ENCODE measurements at regions not wholly inside any gene's neighbourhood (a gene's known extent, or its start where the extent isn't known, plus 50 kb on each side); places are given as distances from the start of the nearest gene placed in this dataset.

GRCh38 chr13:30034458-30034795 lies 184.0 kb upstream of the UBL3 start:
- 84% methylated on average over 3 of the region's 3 CpGs; no CpG with 5 or more reads in 1 of the 2 experiments for WGBS, 2 experiments (ENCODE audit: extremely low coverage in 1 of 2, insufficient coverage in 1 of 2, insufficient read length in 1 of 2, insufficient replicate concordance in 2 of 2, low coverage in 1 of 2, low lambda C conversion rate in 2 of 2, missing lambda C conversion rate in 1 of 2)
- Histone ChIP-seq H3K27ac (ENCODE audit: low read depth, low read length) (no peak overlapping the region; the same call in 1 of the 2 replicates), H3K4me3 (ENCODE audit: extremely low read depth in 1 of 4, insufficient read depth in 2 of 4, low read depth in 3 of 4, low read length in 4 of 4) (no peak overlapping the region)

More at GRCh38 chr13:30034458-30034795, 184.0 kb upstream of the UBL3 start:
- Histone ChIP-seq H2BK12ac (ENCODE audit: low read depth, low read length) (no peak overlapping the region), H2BK5ac (ENCODE audit: low read depth, low read length) (no peak overlapping the region), H3K23me2 (ENCODE audit: low read depth, low read length) (no peaks in the 10 kb centered on the region; the same call in 1 of the 2 replicates), H3K4ac (replicated peaks; ENCODE audit: insufficient read length, low read depth, low read length) (no peak overlapping the region), H3K4me1 (replicated peaks in 1 of 4; ENCODE audit: control insufficient read depth in 3 of 4, insufficient read depth in 4 of 4, low read length in 3 of 4) (peaks cover 0 to 7% (median 5%) of the 10 kb centered on the region in 4 experiments; a peak in 3 of 7 replicates), H4K5ac (ENCODE audit: insufficient read length, low read depth, low read length) (no peak overlapping the region), H2BK120ac (replicated peaks; ENCODE audit: low read depth, low read length) (no peak overlapping the region), H4K8ac (ENCODE audit: extremely low read depth, insufficient read depth, low read length) (no peak overlapping the region), H2BK20ac (ENCODE audit: low read length) (no peak overlapping the region), H2AFZ (ENCODE audit: low read length) (no peak overlapping the region), H3K36me3 (ENCODE audit: control insufficient read depth in 2 of 4, insufficient read depth in 4 of 4, low read length in 3 of 4) (no peaks in the 10 kb centered on the region), H3K18ac (ENCODE audit: extremely low read depth, low read length) (no peak overlapping the region), H3K79me1 (ENCODE audit: low read depth, low read length) (0 out of 2 replicates have a peak, but pooled peaks cover 2% of the 10 kb centered on the region), H3K56ac (replicated peaks; ENCODE audit: insufficient read length, low read depth, low read length) (no peak overlapping the region), H3K4me2 (ENCODE audit: insufficient read depth in 1 of 2, low read depth in 2 of 2, low read length in 2 of 2) (no peak overlapping the region), H2BK15ac (ENCODE audit: low read length) (no peak overlapping the region), H2AK5ac (ENCODE audit: low read depth, low read length) (no peak overlapping the region), H4K91ac (replicated peaks; ENCODE audit: insufficient read length, low read length) (no peak overlapping the region), H3K23ac (ENCODE audit: insufficient read length) (no peak overlapping the region), H3K27me3 (replicated peaks in 1 of 4; ENCODE audit: control insufficient read depth in 3 of 4, extremely low read depth in 1 of 4, insufficient read depth in 3 of 4, low read length in 3 of 4) (no peaks in the 10 kb centered on the region), H3K14ac (ENCODE audit: insufficient read length) (no peak overlapping the region), H3K9ac (replicated peaks in 1 of 4; ENCODE audit: extremely low read depth in 1 of 4, low read depth in 3 of 4, low read length in 3 of 4) (no peak overlapping the region), H4K20me1 (replicated peaks in 1 of 2; ENCODE audit: control insufficient read depth in 1 of 2, insufficient read depth in 2 of 2, low read length in 2 of 2) (no peaks in the 10 kb centered on the region), H3K9me3 (ENCODE audit: insufficient read depth in 2 of 2, low read depth in 1 of 2, low read length in 1 of 2) (no peaks in the 10 kb centered on the region), H3K79me2 (ENCODE audit: control insufficient read depth in 1 of 2, insufficient read depth in 2 of 2, low read length in 2 of 2) (no peaks in the 10 kb centered on the region; a peak in 1 of 4 replicates)
- CTCF ChIA-PET (ENCODE audit: partially characterized antibody): interaction anchor here (1.1 to 1.5 kb wide), 4 partner anchors 13 to 77 kb away, joined by 3 to 4 read pairs (median 3); no protein-coding TSS in a partner anchor
- TF ChIP-seq SRF (IDR thresholded peaks at IDR 0.05; ENCODE audit: low read depth, low read length) (no peak), POU5F1 (IDR thresholded peaks at IDR 0.05; ENCODE audit: low read depth, low read length) (no peak)
- POLR2A ChIA-PET (ENCODE audit: partially characterized antibody): interaction anchor here (0.8 kb wide), 1 partner anchor 21 kb away, joined by 3 read pairs; no protein-coding TSS in a partner anchor
- DNase-seq (ENCODE audit: low read depth in 1 of 2, low spot score in 2 of 2) (no peak), FAIRE-seq (no peak)
